ENCODE measurements at regions not wholly inside any gene's neighbourhood (a gene's known extent, or its start where the extent isn't known, plus 50 kb on each side); places are given as distances from the start of the nearest gene placed in this dataset.

- BruUV-seq (replicated peaks) = no TSS peak
- Mint-ChIP-seq H3K36me3 (ENCODE audit: insufficient read depth, unreplicated experiment) (no peaks in the 10 kb centered on the region), H3K4me1 (ENCODE audit: low read depth, unreplicated experiment) (no peaks in the 10 kb centered on the region), H3K27me3 (ENCODE audit: unreplicated experiment) (peaks cover 86% of the 10 kb centered on the region), H3K4me3 (ENCODE audit: low read depth, unreplicated experiment) (no peak overlapping the region), H3K27ac (ENCODE audit: unreplicated experiment) (no peak overlapping the region), H3K9me3 (ENCODE audit: low read depth, unreplicated experiment) (peaks cover 7% of the 10 kb centered on the region)
- CTCF ChIA-PET = no interaction called here
- no peak for DNase-seq
- intact Hi-C loops (cut with micrococcal nuclease; ENCODE audit: unreplicated experiment) = no loop called here
- no peak for TF ChIP-seq CTCF (IDR thresholded peaks at IDR 0.05; ENCODE audit: unreplicated experiment)
Measured at GRCh38 chr5:62197697-62198096, 108.3 kb upstream of the KIF2A start.

- CTCF ChIA-PET = no interaction called here
- no peak overlapping the region for H3K27ac Mint-ChIP-seq (ENCODE audit: unreplicated experiment)
- peaks cover 3% of the 10 kb centered on the region for H3K9me3 Mint-ChIP-seq (ENCODE audit: low read depth, unreplicated experiment)
- peaks cover 86% of the 10 kb centered on the region for H3K27me3 Mint-ChIP-seq (ENCODE audit: unreplicated experiment)
- H3K4me1 Mint-ChIP-seq (ENCODE audit: low read depth, unreplicated experiment) = no peaks in the 10 kb centered on the region
- H3K36me3 Mint-ChIP-seq (ENCODE audit: insufficient read depth, unreplicated experiment) = no peaks in the 10 kb centered on the region
- no TSS peak for BruUV-seq (replicated peaks)
- TF ChIP-seq CTCF (IDR thresholded peaks at IDR 0.05; ENCODE audit: unreplicated experiment) = no peak
- no peak for DNase-seq
- intact Hi-C loops (cut with micrococcal nuclease; ENCODE audit: unreplicated experiment) = no loop called here
- no peak overlapping the region for H3K4me3 Mint-ChIP-seq (ENCODE audit: low read depth, unreplicated experiment)
Measured at GRCh38 chr5:62198421-62198820, 107.6 kb upstream of the KIF2A start.

- Mint-ChIP-seq H3K27ac (ENCODE audit: unreplicated experiment) (no peak overlapping the region), H3K4me1 (ENCODE audit: low read depth, unreplicated experiment) (no peaks in the 10 kb centered on the region), H3K36me3 (ENCODE audit: insufficient read depth, unreplicated experiment) (no peaks in the 10 kb centered on the region), H3K4me3 (ENCODE audit: low read depth, unreplicated experiment) (no peak overlapping the region), H3K9me3 (ENCODE audit: low read depth, unreplicated experiment) (no peaks in the 10 kb centered on the region), H3K27me3 (ENCODE audit: unreplicated experiment) (peaks cover 79% of the 10 kb centered on the region)
- BruUV-seq (replicated peaks) = no TSS peak
- no peak for TF ChIP-seq CTCF (IDR thresholded peaks at IDR 0.05; ENCODE audit: unreplicated experiment)
- CTCF ChIA-PET = no interaction called here
- no peak for DNase-seq
- intact Hi-C loops (cut with micrococcal nuclease; ENCODE audit: unreplicated experiment) = no loop called here
Measured at GRCh38 chr5:62199792-62200716, 106.0 kb upstream of the KIF2A start.

- intact Hi-C loops (cut with micrococcal nuclease; ENCODE audit: unreplicated experiment) = no loop called here
- CTCF ChIA-PET = no interaction called here
- no peak overlapping the region for H3K27ac Mint-ChIP-seq (ENCODE audit: unreplicated experiment)
- BruUV-seq (replicated peaks) = no TSS peak
- H3K36me3 Mint-ChIP-seq (ENCODE audit: insufficient read depth, unreplicated experiment) = no peaks in the 10 kb centered on the region
- H3K4me1 Mint-ChIP-seq (ENCODE audit: low read depth, unreplicated experiment) = no peaks in the 10 kb centered on the region
- peaks cover 56% of the 10 kb centered on the region for H3K27me3 Mint-ChIP-seq (ENCODE audit: unreplicated experiment)
- no peak overlapping the region for H3K4me3 Mint-ChIP-seq (ENCODE audit: low read depth, unreplicated experiment)
- peak; percentile 12 for DNase-seq
- no peak for TF ChIP-seq CTCF (IDR thresholded peaks at IDR 0.05; ENCODE audit: unreplicated experiment)
- H3K9me3 Mint-ChIP-seq (ENCODE audit: low read depth, unreplicated experiment) = no peaks in the 10 kb centered on the region
Measured at GRCh38 chr5:62206150-62206829, 99.7 kb upstream of the KIF2A start.
